K562 (cell line): ENCODE measurements at regions not wholly inside any gene's neighbourhood (a gene's known extent, or its start where the extent isn't known, plus 50 kb on each side); places are given as distances from the start of the nearest gene placed in this dataset.
"Not testable (repeated sequence)": the region's sequence is repeated elsewhere in the genome, so short reads cannot be mapped to it uniquely, and the experiment has no call there.

Experiments
- ATAC-seq: fragments of 200-7000 bp; cut with Tn5 transposase; 3 replicates; pipeline ENCODE4 v1.9.1; 2020; ENCODE audit warnings: moderate library complexity
- BruUV-seq: library from RNA; stranded (reverse); fragments of 400-500 nt; replicated peaks from 2 replicates; lab custom pipeline; 2021; lab: Mats Ljungman, UMichigan
- CTCF ChIA-PET: fragments of 300-600 bp; formaldehyde crosslinking; extraction: SDS; loops from one replicate; lab custom pipeline; 2021; ENCODE audit warnings: low intra/inter-chr PET ratio; lab: Yijun Ruan, JAX
- POLR2A ChIA-PET: fragments of 300-600, 350-650 bp; sonication (Branson Sonifier 250); formaldehyde crosslinking; extraction: SDS; loops from one replicate; lab custom pipeline; 2021; ENCODE audit warnings: antibody characterized with exemption, inconsistent platforms; lab: Yijun Ruan, JAX
- DNase-seq, 4 experiments: peaks; one replicate each; pipeline versions ENCODE4 v3.0.0 to v3.0.0-alpha.2; 2011 to 2018; ENCODE audit warnings: low spot score in 3 of 4, mixed read lengths in 3 of 4; ENCODE audit errors: extremely low read depth in 1 of 4
- FAIRE-seq: peaks from 2 replicates; lab custom pipeline; 2011; peaks lifted over from hg19 to GRCh38; lab: Jason Lieb, UNC
- H2AFZ ChIP-seq: 2 replicates; pipeline ENCODE4 v1.6.0; 2011; ENCODE audit warnings: low read depth, low read length, control low read depth, inconsistent platforms
- H3K27ac ChIP-seq: fragments of 200-600 bp; 3 replicates; pipeline ENCODE4 v1.8.0; 2011; ENCODE audit warnings: low read depth, mild to moderate bottlenecking, control low read depth, inconsistent platforms, low read length, moderate library complexity, mixed read lengths; ENCODE audit errors: extremely low read depth
- H3K27me3 ChIP-seq, 2 experiments: fragments of 300-600 bp in 1 of 2; 2 replicates in 1 of 2; 3 replicates in 1 of 2; pipeline versions ENCODE4 v1.6.0 to v1.8.0; 2011; ENCODE audit warnings: inconsistent platforms in 2 of 2, low read length in 2 of 2, mild to moderate bottlenecking in 1 of 2, mixed read lengths in 1 of 2, moderate library complexity in 1 of 2; ENCODE audit not compliant: control insufficient read depth in 2 of 2, insufficient read depth in 2 of 2
- H3K36me3 ChIP-seq: fragments of 300-600 bp; 3 replicates; pipeline ENCODE4 v1.8.0; 2011; ENCODE audit warnings: mild to moderate bottlenecking, low read length, inconsistent platforms; ENCODE audit not compliant: control insufficient read depth, insufficient read depth
- H3K4me1 ChIP-seq, 2 experiments: fragments of 200-600 bp in 1 of 2; replicated peaks in 1 of 2; 2 replicates in 1 of 2; 3 replicates in 1 of 2; pipeline versions ENCODE4 v1.5.1 to v1.8.0; 2011; ENCODE audit warnings: inconsistent platforms in 2 of 2, low read length in 2 of 2, mild to moderate bottlenecking in 1 of 2, mixed read lengths in 1 of 2, moderate library complexity in 1 of 2; ENCODE audit not compliant: control insufficient read depth in 2 of 2, insufficient read depth in 2 of 2
- H3K4me2 ChIP-seq: 2 replicates; pipeline ENCODE4 v1.6.1; 2011; ENCODE audit warnings: low read length, control low read depth, inconsistent platforms, mixed read lengths; ENCODE audit not compliant: insufficient read depth
- H3K4me3 ChIP-seq: fragments of 200-600 bp; sonication (generic), shearing (Covaris generic); 2 replicates; pipeline ENCODE4 v1.5.1; 2016; ENCODE audit warnings: control low read depth, inconsistent platforms
- H3K79me2 ChIP-seq: fragments of 200-600 bp; 3 replicates; pipeline ENCODE4 v1.8.0; 2011; ENCODE audit warnings: low read length, inconsistent platforms; ENCODE audit not compliant: control insufficient read depth, insufficient read depth
- H3K9ac ChIP-seq, 2 experiments: 2 replicates each; pipeline versions ENCODE4 v1.6.0 to v1.6.1; 2011; ENCODE audit warnings: low read depth in 2 of 2, low read length in 2 of 2, control low read depth in 1 of 2, inconsistent platforms in 1 of 2, mild to moderate bottlenecking in 1 of 2, mixed read lengths in 1 of 2; ENCODE audit not compliant: insufficient read depth in 1 of 2
- H3K9me1 ChIP-seq: one replicate; pipeline ENCODE4 v1.6.0; 2011; ENCODE audit warnings: inconsistent platforms, mild to moderate bottlenecking, low read length, moderate library complexity; ENCODE audit not compliant: control insufficient read depth, insufficient read depth
- H3K9me3 ChIP-seq: replicated peaks from 2 replicates; pipeline ENCODE4 v1.5.1; 2011; ENCODE audit warnings: low read depth, low read length, inconsistent platforms; ENCODE audit not compliant: control insufficient read depth, insufficient read depth
- H4K20me1 ChIP-seq: replicated peaks from 2 replicates; pipeline ENCODE4 v1.6.1; 2011; ENCODE audit warnings: low read length, inconsistent platforms, mixed read lengths; ENCODE audit not compliant: control insufficient read depth, insufficient read depth
- CTCF ChIP-seq, 3 experiments: IDR thresholded peaks in 2 of 3; conservative IDR thresholded peaks in 1 of 3; 2 replicates each; pipeline ENCODE4 v1.5.1; 2011 to 2012; ENCODE audit warnings: low read length in 3 of 3, mild to moderate bottlenecking in 3 of 3, control low read depth in 2 of 3, improper control_type of control experiment in 1 of 3, inconsistent platforms in 1 of 3, low read depth in 1 of 3, mixed read lengths in 1 of 3, moderate library complexity in 1 of 3; ENCODE audit not compliant: insufficient read depth in 2 of 3
- RAD21 ChIP-seq, 2 experiments: fragments of 250-450 bp in 1 of 2; fragments of 450-650 bp in 1 of 2; sonication (Bioruptor Pico) in 1 of 2; formaldehyde crosslinking in 1 of 2; IDR thresholded peaks in 1 of 2; conservative IDR thresholded peaks in 1 of 2; 2 replicates each; pipeline versions ENCODE4 v1.4.0 to v1.8.0; 2020 to 2022; ENCODE audit warnings: mild to moderate bottlenecking in 2 of 2, moderate library complexity in 1 of 2
- WGBS: fragments of 100-300 bp; shearing (Covaris generic); methylation state at CpG from one replicate; pipeline ENCODE4 v1.1.6; 2016; ENCODE audit warnings: low coverage, mixed read lengths; ENCODE audit not compliant: insufficient coverage; ENCODE audit errors: missing lambda C conversion rate; 5-methylcytosine and 5-hydroxymethylcytosine counted together
- in situ Hi-C: fragments of 300-500 bp; cut with MboI; formaldehyde crosslinking; loops from 4 replicates; pipeline ENCODE4 v1.15.0; 2018; ENCODE audit warnings: inconsistent platforms, mixed read lengths
- intact Hi-C: fragments of 100-400 bp; cut with micrococcal nuclease; formaldehyde crosslinking; loops from 2 replicates; pipeline ENCODE4 v1.14.2; 2022

GRCh38 chr20:30356854-30357467 is 900.5 kb upstream of the DEFB115 start:
- DNase-seq, H3K4me3 ChIP-seq, H3K27ac ChIP-seq, intact Hi-C loops, H3K4me1 ChIP-seq, H4K20me1 ChIP-seq, H3K4me2 ChIP-seq, CTCF ChIA-PET, BruUV-seq, FAIRE-seq, ATAC-seq, H3K9ac ChIP-seq, H3K36me3 ChIP-seq, H2AFZ ChIP-seq, H3K79me2 ChIP-seq, H3K9me1 ChIP-seq, H3K27me3 ChIP-seq, H3K9me3 ChIP-seq: not testable (repeated sequence)
- in situ Hi-C loops: loop anchor here (25.0 kb wide), 1 partner anchor 155 kb away; no protein-coding TSS in a partner anchor
- POLR2A ChIA-PET: interaction anchor here (0.7 kb wide), 1 partner anchor 1470 kb away, joined by 3 read pairs; no protein-coding TSS in a partner anchor
- peak; percentile 13 to 62; a peak in 3 of 4 replicates for TF ChIP-seq RAD21 (CRISPR knock-in tag; conservative IDR thresholded peaks at IDR 0.05 in 1 of 2, IDR thresholded peaks at IDR 0.05 in 1 of 2)
- peak; percentile 33 to 44 (median 41); a peak in 5 of 6 replicates for TF ChIP-seq CTCF (IDR thresholded peaks at IDR 0.05 in 2 of 3, conservative IDR thresholded peaks at IDR 0.05 in 1 of 3; ENCODE audit: insufficient read depth in 2 of 3, low read depth in 1 of 3, low read length in 3 of 3)
- 3% methylated on average over 2 of the region's 2 CpGs for WGBS

GRCh38 chr20:30361756-30362155 is 895.7 kb upstream of the DEFB115 start:
- H3K36me3 ChIP-seq, BruUV-seq, DNase-seq, ATAC-seq, H3K9me3 ChIP-seq, H3K27me3 ChIP-seq, intact Hi-C loops, FAIRE-seq, H3K4me3 ChIP-seq, H3K27ac ChIP-seq, H2AFZ ChIP-seq, H3K4me2 ChIP-seq, H3K9me1 ChIP-seq, H3K79me2 ChIP-seq, CTCF ChIA-PET, POLR2A ChIA-PET, H3K9ac ChIP-seq, H4K20me1 ChIP-seq, H3K4me1 ChIP-seq: not testable (repeated sequence)
- WGBS: 6% methylated on average over 10 of the region's 13 CpGs
- in situ Hi-C loops: loop anchor here (10.0 to 25.0 kb wide), 2 partner anchors 151 to 1747 kb away; no protein-coding TSS in a partner anchor
